OCI-LY7 (cell line): ENCODE measurements at regions not wholly inside any gene's neighbourhood (a gene's known extent, or its start where the extent isn't known, plus 50 kb on each side); places are given as distances from the start of the nearest gene placed in this dataset.

ENCODE experiments used
- EZH2phosphoT487 ChIP-seq: fragments of 200-600 bp; sonication (generic); IDR thresholded peaks from 2 replicates; pipeline ENCODE4 v1.6.1; 2018; ENCODE audit warnings: low read depth, borderline replicate concordance, mild to moderate bottlenecking, mixed run types, antibody characterized with exemption, low read length, moderate library complexity, mixed read lengths
- TF ChIP-seq, protein P1 (sequence below): fragments of 200-600 bp; sonication (generic); conservative IDR thresholded peaks from 2 replicates; pipeline ENCODE4 v1.5.1; 2014; ENCODE audit warnings: mild to moderate bottlenecking, antibody characterized with exemption, low read length, moderate library complexity, mixed read lengths

DNA sequence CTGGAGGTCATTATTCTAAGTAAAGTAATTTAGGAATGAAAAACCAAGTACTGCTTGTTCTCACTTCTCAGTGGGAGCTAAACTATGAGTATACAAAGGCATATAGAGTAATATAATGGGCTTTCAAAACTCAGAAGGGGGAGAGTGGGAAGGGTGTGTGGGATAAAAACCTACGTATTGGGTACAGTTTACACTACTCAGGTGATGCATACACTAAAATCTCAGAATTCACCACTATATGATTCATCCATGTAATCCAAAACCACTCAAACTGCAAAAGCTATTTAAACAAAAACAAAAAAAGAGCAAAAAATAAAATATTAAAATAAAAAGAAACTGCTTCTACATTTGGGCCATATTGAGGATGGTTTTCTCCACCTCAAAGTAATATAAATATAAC is 623.3 kb downstream of the NSUN3 start:
- TF ChIP-seq, protein P1, sequence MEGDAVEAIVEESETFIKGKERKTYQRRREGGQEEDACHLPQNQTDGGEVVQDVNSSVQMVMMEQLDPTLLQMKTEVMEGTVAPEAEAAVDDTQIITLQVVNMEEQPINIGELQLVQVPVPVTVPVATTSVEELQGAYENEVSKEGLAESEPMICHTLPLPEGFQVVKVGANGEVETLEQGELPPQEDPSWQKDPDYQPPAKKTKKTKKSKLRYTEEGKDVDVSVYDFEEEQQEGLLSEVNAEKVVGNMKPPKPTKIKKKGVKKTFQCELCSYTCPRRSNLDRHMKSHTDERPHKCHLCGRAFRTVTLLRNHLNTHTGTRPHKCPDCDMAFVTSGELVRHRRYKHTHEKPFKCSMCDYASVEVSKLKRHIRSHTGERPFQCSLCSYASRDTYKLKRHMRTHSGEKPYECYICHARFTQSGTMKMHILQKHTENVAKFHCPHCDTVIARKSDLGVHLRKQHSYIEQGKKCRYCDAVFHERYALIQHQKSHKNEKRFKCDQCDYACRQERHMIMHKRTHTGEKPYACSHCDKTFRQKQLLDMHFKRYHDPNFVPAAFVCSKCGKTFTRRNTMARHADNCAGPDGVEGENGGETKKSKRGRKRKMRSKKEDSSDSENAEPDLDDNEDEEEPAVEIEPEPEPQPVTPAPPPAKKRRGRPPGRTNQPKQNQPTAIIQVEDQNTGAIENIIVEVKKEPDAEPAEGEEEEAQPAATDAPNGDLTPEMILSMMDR: no peak
- TF ChIP-seq EZH2phosphoT487: no peak
